ENCODE measurements at regions not wholly inside any gene's neighbourhood (a gene's known extent, or its start where the extent isn't known, plus 50 kb on each side); places are given as distances from the start of the nearest gene placed in this dataset.
"Not testable (repeated sequence)": the region's sequence is repeated elsewhere in the genome, so short reads cannot be mapped to it uniquely, and the experiment has no call there.

DNA sequence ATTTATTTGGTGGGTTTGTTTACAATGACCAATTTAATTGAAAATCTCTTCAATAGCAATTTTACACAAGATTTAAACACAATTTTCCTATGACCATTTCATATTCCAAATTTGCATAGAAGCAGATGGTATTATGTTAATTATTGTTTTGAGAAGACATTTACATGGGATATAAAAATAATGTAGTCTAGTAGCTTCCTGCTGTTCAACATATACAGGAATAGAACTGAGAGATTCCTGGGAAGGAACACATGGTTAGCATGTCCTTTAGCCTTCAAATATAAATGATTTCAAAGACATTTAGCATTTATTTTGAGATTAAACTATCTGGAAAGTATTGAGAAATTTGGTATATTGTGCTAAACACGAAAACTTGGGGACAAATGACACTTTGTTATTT, 129.6 kb downstream of the KCNE4 start:
- no peak for DNase-seq (ENCODE audit: low spot score)

DNA sequence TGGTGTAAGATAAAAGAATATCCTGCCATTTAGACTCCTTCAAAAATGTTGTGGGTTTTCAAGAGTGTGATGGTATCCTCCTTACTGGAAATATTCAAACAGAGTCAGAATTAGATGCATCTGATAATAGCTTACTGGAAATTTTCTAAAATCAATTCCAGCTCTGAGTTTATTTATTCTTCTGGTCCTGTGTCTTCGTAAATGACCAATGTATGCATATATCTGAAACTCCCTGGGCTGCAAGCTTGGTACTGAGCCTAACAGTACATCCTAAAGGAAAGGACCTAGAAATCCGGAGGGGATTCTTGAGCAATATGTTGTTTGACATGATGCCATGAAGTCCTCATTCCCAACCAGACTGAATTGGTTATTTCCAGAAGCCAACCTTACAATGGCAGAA, 130.4 kb downstream of the KCNE4 start:
- no peak for DNase-seq (ENCODE audit: low spot score)

DNA sequence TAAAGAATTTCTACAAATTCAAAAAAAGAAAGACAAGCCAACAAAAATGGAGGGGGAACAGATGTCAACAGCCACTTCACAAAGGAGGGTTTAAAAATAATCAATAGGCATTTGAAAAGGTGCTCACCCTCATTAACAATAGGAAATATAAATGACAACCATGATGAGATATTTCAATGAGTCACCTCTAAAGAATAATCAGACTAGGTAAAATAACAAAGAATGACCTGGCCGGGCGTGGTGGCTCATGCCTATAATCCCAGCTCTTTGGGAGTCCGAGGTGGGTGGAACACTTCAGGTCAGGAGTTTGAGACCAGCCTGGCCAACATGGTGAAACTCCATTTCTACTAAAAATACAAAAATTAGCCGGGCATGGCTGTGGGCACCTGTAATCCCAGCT, 133.6 kb downstream of the KCNE4 start:
- DNase-seq (ENCODE audit: low spot score) = no peak

DNA sequence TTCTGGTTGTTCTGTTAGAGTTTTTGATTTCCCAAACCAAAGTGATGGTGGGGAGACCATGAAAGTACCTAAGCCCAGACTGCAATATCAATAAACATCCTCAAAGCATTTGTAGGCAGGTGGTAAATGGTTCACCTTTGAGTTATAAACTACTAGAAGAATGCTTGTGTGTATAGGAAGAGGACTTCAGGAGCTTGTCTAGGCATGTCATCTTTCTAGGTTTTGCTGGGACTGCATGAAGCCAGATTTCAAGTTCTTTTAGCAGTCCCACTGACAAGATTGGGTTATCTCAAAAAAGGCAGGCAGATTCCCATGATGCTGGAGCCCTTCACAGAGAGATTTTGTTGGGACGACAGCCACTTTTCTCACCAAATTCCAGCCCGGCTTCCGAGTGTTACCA, 135.3 kb downstream of the KCNE4 start:
- no peak for DNase-seq (ENCODE audit: low spot score)

DNA sequence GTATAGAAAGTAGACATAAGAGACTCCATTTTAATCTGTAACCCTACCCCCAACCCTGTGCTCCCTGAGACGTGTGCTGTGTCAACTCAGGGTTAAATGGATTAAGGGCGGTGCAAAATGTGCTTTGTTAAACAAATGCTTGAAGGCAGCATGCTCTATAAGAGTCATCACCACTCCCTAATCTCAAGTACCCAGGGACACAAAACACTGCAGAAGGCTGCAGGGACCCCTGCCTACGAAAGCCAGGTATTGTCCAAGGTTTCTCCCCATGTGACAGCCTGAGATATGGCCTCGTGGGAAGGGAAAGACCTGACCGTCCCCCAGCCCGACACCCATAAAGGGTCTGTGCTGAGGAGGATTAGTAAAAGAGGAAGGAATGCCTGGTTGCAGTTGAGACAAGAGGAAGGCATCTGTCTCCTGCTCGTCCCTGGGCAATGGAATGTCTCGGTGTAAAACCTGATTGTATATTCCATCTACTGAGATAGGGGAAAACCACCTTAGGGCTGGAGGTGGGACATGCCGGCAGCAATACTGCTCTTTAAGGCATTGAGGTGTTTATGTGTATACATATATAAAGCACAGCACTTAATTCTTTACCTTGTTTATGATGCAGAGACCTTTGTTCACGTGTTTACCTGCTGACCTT, 138.7 kb downstream of the KCNE4 start:
- not testable (repeated sequence) for DNase-seq (ENCODE audit: low spot score)

DNA sequence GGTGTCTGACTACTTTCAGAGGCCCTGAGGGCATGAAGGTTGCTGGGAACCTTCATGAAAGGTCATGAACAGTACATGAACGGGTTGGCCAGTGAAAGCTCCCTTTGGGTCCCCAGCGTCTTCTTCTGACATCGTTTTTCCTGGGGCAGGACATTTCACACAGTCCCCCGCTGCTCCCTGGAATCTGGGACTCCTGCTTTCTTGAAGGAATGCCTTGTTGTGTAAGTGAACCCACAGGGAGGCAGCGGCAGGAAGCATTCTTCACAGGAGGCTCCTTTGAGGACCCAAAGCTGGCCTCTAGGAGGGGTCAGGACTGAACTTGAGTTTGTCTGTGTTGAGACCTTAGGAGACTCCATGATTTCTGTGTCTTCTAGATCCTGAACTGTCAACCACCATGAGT, 144.3 kb downstream of the KCNE4 start:
- no peak for DNase-seq (ENCODE audit: low spot score)

DNA sequence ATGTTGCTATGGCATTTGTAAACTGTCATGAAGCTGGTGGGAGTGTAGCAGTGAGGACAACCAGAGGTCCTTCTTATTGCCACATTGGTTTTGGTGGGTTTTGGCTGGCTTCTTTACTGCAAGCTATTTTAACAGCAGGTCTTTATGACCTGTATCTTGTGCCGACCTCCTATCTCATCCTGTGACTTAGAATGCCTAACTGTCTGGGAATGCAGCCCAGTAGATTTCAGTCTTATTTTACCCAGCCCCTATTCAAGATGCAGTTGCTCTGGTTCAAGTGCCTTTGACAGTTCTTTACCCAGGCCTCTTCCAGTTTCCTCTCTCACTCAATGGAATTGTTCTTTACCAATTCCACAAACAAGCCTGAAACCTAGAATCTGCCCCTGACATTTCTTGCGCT, 145.1 kb downstream of the KCNE4 start:
- no peak for DNase-seq (ENCODE audit: low spot score)

DNA sequence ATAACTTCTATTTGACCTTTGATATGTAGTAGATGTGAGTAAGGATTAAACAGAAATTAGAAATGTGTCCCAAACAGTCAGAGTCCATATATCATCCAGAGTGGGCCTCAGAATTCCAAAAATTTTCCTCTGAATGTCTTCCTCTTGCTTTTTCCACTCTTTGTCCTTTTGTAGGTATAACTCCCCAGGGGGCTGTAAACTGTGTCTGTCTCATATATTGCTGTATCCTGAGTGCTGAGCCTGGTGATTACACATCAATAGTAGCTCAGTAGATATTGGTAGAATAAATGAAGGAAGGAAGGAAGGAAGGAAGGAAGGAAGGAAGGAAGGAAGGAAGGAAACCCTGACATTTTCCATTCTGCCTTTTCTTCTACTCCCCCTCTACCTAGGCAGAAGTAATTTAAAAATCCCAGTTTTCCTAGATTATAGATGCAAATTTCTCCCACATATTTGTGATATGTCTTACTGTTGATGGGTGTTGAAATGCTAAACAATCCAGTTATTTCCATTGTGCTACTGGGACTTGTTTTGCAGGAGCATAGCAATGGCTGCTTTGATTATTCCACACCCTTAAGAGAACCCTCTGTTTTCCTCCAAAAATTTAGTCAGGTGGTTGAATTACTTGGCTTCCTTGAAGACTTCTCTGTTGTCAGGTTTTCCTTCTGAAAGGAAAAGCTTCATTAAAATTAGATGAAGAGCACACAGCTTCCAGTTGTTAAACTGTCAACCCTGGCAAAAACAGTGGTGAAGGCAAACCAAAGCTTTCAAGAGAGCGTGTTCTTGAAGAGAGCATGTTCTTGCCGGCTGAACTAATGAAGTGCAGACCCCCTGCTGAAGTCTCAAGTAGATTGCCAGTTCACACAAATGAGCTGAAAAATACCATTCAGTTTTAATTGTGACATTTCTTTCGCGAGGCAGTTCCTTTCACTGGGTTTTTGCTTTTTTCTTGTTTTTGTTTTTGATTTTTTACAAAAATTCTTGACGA, 147.8 kb downstream of the KCNE4 start:
- no peak for DNase-seq (ENCODE audit: low spot score)

DNA sequence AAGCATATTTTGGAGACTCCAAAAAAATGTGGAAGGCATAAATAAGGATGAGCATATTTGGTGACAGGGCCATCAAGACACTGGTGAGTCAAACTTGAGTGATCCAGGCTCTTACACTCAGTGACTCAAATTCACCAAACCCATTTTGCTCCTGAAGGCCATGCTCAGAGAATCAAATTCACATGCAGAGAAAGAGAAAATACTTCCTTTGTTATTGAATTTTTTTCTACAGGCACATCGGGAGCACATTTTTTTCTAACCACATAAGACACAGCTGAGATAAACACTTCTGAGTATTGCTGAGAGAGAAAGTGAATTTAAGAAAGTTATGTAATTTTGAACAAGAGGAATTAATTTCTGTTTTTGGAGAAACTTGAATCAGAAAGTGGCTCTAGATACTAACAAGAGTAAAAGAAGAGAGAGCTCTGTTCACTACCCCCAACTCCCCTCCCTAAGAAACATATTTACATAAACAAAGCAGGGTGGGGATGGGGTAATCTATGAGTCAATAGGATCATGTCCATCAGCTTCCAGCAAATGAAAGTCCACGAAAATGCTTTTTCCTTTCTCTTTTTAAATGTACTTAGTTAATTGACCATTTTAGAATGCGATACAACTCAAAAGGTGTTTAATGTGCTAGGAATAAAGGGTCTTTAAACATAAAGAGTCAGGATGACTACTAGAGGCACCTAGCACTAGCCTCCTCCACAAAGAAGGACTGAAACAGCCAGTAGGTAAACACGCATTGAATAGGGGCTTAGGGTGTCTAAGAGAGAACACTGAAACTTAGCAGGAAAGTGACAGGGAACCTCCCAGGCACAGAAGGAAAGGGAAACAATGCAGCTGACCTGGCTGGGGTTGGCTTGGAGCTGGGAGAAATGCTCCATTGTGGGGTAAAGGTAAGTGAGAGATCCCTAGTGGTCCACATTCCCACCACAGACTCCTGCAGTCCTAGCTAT, 152.3 kb downstream of the KCNE4 start:
- DNase-seq (ENCODE audit: low spot score) = no peak

DNA sequence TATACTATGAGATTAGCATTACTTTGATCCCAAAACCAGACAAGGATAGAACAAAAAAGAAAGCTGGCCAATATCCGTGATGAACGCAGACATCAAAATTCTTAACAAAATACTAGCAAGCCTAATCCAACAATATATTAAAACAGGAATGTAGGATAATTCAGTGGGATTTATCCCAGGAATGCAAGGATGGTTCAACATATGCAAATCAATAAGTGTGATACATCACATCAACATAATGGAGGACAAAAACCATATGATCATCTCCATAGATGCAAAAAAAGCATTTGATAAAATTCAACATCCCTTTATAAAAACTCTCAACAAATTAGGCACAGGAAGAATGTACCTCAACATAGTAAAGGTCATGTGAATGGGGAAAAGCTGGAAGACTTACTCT, 158.5 kb downstream of the KCNE4 start:
- DNase-seq (ENCODE audit: low spot score) = no peak

DNA sequence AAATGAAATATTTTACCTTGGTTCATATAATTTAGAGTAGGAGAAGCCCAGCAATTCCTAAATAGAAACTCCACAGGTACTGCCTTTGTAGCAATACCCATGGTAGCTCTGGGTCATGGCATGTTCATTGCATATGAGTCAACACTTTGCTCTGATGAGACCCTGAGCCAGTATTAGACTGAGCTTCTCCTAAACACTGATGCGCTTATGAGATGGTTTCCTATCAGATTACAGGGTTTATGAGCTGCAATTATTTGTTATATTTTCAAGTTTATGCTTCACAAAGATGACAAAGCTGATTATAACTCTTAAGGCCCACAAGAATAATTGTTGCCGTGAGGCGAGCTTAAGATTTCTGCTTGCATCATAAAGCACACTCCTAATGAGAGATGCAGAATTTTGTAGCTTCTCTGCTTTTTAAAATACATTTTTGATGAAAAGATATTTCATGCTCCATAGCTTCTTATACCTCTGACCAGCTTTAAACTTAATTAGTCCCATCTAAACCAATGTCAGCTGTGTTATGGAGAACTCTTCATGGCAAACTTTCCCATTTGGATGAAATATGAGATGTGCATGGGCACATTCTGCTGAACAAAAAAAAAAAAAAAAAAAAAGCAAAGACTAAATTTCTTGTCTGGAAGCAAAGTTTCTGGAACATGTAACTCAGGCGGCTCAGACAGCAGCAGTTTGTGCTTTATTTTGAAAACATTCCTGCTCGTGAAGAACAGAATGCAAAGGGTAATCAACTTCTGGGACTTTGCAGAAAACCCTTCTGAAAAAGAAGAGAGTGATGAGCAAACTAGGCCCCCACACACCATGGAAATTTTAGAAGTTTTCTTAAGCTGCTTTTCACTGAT, 162.6 kb downstream of the KCNE4 start:
- DNase-seq (ENCODE audit: low spot score) = no peak

DNA sequence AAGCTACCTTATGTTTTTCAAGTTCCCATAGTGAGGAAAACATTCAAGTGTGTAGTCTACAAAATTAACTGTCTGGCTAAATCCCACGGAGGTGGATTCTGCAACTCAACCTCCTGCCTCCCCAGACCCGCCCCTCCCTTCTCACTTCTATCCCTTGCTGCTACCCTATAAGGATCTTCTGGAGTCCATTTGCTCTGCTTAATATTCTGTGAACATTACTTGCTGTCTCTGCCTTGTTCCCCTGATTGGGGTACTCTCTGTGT, 163.2 kb downstream of the KCNE4 start:
- DNase-seq (ENCODE audit: low spot score) = no peak

DNA sequence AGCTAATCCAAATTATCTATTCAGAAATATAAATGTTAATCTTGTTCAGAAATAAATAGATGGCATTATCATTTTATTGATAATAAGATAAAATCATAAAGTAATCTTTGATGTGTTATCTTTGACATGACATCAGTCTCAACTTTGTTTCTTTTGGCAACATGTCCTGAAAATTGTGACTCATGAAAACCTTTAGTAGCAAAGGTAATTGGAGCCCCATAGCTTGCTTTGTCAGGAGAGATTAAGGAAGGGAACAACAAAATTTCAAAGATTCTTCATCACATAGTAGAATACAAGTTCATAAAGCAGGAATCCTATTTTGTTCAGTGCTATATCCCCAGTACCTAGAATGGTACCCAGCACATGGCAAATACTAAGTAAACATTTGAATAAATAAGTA, 165.4 kb downstream of the KCNE4 start:
- no peak for DNase-seq (ENCODE audit: low spot score)

DNA sequence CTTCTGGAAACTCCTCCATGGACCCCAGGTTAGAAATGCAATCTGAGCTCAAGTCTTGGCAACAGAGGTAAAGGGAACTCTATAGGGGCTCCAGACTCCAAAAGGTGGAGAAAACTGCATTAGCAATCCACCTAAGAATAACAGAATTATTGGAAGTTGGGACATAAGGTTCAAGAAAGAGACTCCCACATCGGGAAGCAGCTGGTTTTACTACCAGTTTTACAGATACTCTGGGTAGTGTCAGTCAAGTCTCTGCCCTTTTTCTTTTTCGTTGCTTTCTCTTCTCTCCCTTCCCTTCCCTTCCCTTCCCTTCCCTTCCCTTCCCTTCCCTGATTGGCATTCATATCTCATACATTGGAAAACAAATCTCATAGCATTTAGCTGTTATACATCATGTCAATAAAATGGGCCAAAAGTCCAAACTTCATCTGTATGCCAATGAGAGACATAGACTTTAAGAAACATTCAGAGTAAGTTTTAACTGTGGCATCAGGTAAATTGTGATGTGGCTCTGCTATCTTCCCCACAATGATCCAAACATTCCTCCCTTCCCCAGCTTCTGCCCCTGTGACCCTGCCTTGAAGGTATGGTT, 166.7 kb downstream of the KCNE4 start:
- no peak for DNase-seq (ENCODE audit: low spot score)

DNA sequence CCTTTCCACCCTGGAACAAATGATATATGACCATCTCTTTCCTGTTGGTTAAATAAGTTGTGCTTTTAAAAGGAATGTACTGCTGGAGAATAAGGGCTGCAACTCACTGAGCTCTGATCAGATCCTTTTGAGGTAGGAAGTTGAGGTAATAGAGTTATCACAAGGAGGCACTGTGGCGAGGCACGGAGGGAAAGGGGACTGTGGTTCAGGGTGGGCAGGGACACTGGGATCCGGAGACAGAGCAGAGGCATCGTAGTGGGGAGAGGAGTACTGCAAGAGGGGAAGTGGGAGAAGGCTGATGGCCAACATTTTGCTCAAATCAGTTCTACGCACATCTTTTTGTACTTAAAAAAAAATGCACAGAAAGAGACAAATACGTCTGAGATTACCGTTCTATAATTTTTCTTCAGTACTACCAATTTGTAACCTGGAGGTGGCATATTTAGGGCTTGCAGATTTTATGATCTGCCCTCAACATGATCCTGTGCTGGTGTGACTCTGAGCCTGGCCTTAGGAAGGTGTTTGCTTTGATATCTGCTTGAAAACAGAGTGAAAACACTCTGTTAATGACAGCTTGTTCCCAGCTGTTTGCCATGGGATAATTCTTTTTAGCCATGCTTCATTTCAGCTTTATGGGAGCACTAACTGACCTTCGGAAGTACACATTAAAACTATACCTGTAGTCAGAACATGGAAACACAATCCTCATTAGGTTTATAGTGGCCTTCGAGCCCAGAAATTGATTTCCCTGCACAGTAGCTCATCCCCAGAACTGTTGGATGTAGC, 168.1 kb downstream of the KCNE4 start:
- DNase-seq (ENCODE audit: low spot score) = no peak

DNA sequence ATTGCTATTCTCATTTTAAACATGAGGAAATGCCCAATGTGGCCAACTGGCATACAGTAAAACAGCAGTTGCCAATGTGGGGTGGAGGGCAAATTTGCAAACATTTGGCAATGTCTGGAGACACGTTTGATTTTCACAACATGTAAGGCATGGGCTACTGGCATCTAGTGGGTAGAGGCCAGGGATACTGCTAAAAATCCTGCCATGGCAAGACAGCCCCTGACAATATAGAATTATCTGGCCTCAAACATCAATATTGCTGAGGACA, 168.6 kb downstream of the KCNE4 start:
- DNase-seq (ENCODE audit: low spot score) = no peak

DNA sequence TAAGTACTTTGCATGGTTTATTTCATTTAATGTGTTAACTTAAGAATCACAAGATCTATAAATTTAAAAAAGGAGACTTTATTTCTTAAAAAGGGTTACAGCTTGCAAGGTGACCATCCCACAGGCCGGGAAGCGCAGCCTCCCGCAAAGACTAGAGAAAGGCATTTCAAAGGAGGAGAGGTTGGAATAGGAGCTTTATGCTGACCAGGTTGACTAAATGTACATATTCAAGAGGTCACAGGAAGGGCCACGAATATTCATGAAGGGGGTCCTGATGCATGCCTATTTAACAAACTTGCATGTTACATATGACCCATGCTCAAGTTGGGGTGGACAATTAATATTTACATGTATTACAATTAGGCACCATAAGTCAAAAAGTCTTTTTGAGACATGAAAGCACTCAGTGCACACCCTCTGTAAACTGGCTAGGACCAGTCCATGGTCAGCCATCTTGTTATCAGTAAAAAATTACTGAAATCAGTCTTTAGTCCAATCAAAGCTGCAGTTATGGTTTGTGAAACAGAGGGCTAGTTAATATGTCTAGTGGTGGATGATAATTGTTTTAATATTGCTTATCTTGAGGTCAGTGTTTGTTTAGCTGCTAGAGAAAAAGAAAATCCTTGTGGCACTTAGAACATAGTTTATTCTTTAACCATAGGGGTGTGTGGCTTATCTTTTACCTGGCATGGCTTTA, 169.3 kb downstream of the KCNE4 start:
- no peak for DNase-seq (ENCODE audit: low spot score)

DNA sequence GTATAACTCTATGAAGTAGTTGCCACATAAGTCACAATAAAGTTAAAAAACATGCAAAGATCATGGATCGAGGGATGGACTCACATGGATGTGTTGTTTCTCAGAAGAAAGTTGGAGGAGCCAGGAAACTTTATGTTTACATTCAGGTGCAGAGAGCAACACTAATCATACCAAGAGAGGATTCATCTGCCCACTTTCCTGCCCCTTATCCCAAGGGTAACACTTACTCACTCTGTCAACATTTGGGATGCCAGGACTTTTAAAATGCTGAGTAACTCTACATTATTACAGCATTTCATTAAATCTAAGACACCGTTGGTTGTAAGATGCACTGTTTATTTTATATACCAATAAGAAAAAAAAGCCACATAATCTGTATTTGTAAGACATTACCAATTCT, 170.4 kb downstream of the KCNE4 start:
- no peak for DNase-seq (ENCODE audit: low spot score)

DNA sequence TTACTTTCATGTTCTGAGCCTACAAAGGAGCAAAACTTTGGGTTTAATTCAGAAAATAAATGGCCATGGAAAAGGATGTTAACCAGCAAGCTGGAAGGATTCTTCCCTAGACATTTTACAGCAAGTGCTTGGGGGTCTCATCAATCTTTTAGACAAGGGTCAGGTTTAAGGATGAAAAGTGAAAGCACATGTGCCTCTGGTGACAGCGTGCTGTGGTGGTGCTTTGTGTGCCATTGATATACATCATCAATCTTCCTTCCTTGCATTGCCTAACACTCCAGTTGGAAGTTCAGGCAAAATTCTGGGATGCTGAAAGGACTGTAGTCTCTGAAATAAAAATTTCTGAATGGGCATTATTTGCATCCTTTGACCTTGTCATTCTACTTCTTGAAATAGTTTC, 171.2 kb downstream of the KCNE4 start:
- no peak for DNase-seq (ENCODE audit: low spot score)

DNA sequence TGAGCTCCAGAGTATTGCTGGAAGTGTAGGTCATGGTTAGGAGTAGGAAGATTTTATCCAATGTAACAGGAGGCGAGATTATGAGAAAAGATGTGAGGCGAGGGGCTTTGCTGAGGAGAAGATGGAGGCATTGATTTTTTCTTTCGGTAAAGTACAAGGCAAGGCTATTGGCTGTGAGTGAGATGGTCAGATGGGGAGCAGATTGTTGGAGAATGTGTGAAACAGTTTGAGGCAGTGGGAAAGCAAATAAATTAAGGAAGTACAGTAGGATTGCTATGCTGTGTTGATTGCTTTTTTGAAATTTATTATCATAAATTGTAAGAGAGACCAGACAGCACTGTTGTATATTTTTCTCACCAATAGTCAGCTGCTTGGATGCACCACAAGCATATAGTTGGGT, 173.3 kb downstream of the KCNE4 start:
- no peak for DNase-seq (ENCODE audit: low spot score)
